ENCODE measurements at regions not wholly inside any gene's neighbourhood (a gene's known extent, or its start where the extent isn't known, plus 50 kb on each side); places are given as distances from the start of the nearest gene placed in this dataset.

DNA sequence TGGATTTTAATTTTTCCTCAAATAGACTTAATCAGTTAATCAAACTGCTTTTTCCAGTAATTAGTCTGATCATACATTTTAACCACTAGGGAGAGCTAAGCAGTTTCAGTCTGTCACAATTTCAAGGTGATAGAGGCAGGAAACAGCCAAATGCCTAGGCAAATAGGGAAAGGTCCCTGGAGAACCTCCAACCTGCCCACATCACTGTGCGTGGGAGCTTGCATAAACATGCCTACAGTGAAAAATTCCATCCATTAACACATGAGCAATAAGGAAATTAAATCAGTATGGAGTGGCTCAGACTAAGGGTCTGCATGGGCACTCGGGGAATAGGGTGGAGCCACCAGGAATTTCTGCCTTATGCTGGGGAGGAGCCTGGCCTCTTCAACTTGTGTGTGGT is 74.6 kb downstream of the AASDHPPT start:
- Histone ChIP-seq H3K4me1 (ENCODE audit: insufficient read depth, low read length) (no peaks in the 10 kb centered on the region), H3K27me3 (ENCODE audit: insufficient read depth, low read length) (no peaks in the 10 kb centered on the region), H3K9me3 (ENCODE audit: low read depth, low read length) (no peaks in the 10 kb centered on the region), H3K4me3 (ENCODE audit: insufficient read depth, low read length) (no peak overlapping the region), H2AFZ (ENCODE audit: low read length) (no peak overlapping the region), H4K20me1 (ENCODE audit: insufficient read depth, low read length) (no peaks in the 10 kb centered on the region), H3K79me2 (ENCODE audit: insufficient read depth, low read length) (no peaks in the 10 kb centered on the region), H3K4me2 (ENCODE audit: insufficient read depth, low read length) (peak overlapping the region; percentile 20), H3K36me3 (ENCODE audit: insufficient read depth, low read length) (no peaks in the 10 kb centered on the region), H3K27ac (ENCODE audit: low read depth, low read length) (no peak overlapping the region)
- no peak for TF ChIP-seq CTCF (IDR thresholded peaks at IDR 0.05; ENCODE audit: extremely low read depth, low read depth, low read length)
- no peak for DNase-seq (ENCODE audit: insufficient read length, low spot score, missing footprints)

GRCh38 chr11:106152824-106153223 is 75.4 kb downstream of the AASDHPPT start:
- H4K20me1 ChIP-seq (ENCODE audit: insufficient read depth, low read length): no peaks in the 10 kb centered on the region
- no peaks in the 10 kb centered on the region for H3K4me1 ChIP-seq (ENCODE audit: insufficient read depth, low read length)
- no peaks in the 10 kb centered on the region for H3K9me3 ChIP-seq (ENCODE audit: low read depth, low read length)
- no peak overlapping the region for H3K4me3 ChIP-seq (ENCODE audit: insufficient read depth, low read length)
- no peak for TF ChIP-seq CTCF (IDR thresholded peaks at IDR 0.05; ENCODE audit: extremely low read depth, low read depth, low read length)
- DNase-seq (ENCODE audit: insufficient read length, low spot score, missing footprints): no peak
- H3K27me3 ChIP-seq (ENCODE audit: insufficient read depth, low read length): no peaks in the 10 kb centered on the region
- H2AFZ ChIP-seq (ENCODE audit: low read length): no peak overlapping the region
- no peaks in the 10 kb centered on the region for H3K79me2 ChIP-seq (ENCODE audit: insufficient read depth, low read length)
- H3K36me3 ChIP-seq (ENCODE audit: insufficient read depth, low read length): no peaks in the 10 kb centered on the region
- H3K4me2 ChIP-seq (ENCODE audit: insufficient read depth, low read length): no peak overlapping the region
- H3K27ac ChIP-seq (ENCODE audit: low read depth, low read length): no peak overlapping the region

DNA sequence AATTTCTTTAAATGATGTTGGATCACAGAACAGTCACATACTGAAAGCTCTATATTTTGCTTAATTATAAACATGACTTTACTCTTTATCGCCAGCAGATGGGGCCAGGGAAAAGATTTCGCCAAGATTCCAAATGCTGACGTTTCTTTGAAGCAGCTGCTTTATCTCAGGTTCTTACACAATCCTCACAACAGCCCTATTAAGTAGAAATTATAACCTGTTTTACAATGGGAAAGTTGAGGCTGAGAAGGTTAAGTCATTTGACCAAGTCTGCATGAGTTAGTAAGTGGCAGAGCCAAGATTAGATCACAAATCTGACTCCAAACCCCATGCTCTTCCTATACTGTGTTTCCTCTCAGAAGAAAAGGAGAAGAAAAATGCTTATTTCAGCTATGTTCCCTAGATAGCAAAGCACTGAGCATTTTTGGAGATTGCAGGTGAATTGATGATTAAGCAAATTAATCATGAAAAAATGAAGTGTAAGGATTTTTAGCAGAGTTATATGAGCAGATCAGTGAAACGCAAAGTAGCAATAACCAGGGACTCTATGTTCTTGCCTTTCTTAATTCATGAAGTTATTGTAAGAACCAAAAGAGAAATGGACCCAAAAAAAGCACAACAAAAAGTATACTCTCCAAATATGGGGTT is 79.0 kb downstream of the AASDHPPT start:
- H3K4me3 ChIP-seq (ENCODE audit: insufficient read depth, low read length): no peak overlapping the region
- peak; percentile 63 for TF ChIP-seq CTCF (IDR thresholded peaks at IDR 0.05; ENCODE audit: extremely low read depth, low read depth, low read length)
- no peaks in the 10 kb centered on the region for H3K36me3 ChIP-seq (ENCODE audit: insufficient read depth, low read length)
- no peaks in the 10 kb centered on the region for H3K9me3 ChIP-seq (ENCODE audit: low read depth, low read length)
- DNase-seq (ENCODE audit: insufficient read length, low spot score, missing footprints): peak; percentile 43
- peaks cover 3% of the 10 kb centered on the region for H3K4me1 ChIP-seq (ENCODE audit: insufficient read depth, low read length)
- no peaks in the 10 kb centered on the region for H4K20me1 ChIP-seq (ENCODE audit: insufficient read depth, low read length)
- no peaks in the 10 kb centered on the region for H3K79me2 ChIP-seq (ENCODE audit: insufficient read depth, low read length)
- H2AFZ ChIP-seq (ENCODE audit: low read length): no peak overlapping the region
- no peaks in the 10 kb centered on the region for H3K27me3 ChIP-seq (ENCODE audit: insufficient read depth, low read length)
- H3K27ac ChIP-seq (ENCODE audit: low read depth, low read length): no peak overlapping the region
- no peak overlapping the region for H3K4me2 ChIP-seq (ENCODE audit: insufficient read depth, low read length)

- H3K79me2 ChIP-seq (ENCODE audit: insufficient read depth, low read length): no peaks in the 10 kb centered on the region
- H3K9me3 ChIP-seq (ENCODE audit: low read depth, low read length): no peaks in the 10 kb centered on the region
- no peak overlapping the region for H3K4me2 ChIP-seq (ENCODE audit: insufficient read depth, low read length)
- no peak for DNase-seq (ENCODE audit: insufficient read length, low spot score, missing footprints)
- no peak overlapping the region for H3K4me3 ChIP-seq (ENCODE audit: insufficient read depth, low read length)
- no peak overlapping the region for H3K27ac ChIP-seq (ENCODE audit: low read depth, low read length)
- H4K20me1 ChIP-seq (ENCODE audit: insufficient read depth, low read length): no peaks in the 10 kb centered on the region
- TF ChIP-seq CTCF (IDR thresholded peaks at IDR 0.05; ENCODE audit: extremely low read depth, low read depth, low read length): no peak
- no peaks in the 10 kb centered on the region for H3K27me3 ChIP-seq (ENCODE audit: insufficient read depth, low read length)
- no peaks in the 10 kb centered on the region for H3K36me3 ChIP-seq (ENCODE audit: insufficient read depth, low read length)
- H2AFZ ChIP-seq (ENCODE audit: low read length): no peak overlapping the region
- peaks cover 3% of the 10 kb centered on the region for H3K4me1 ChIP-seq (ENCODE audit: insufficient read depth, low read length)
Observed at GRCh38 chr11:106158406-106158805, 80.9 kb downstream of the AASDHPPT start.

Measured in osteoblast (primary cell).